ENCODE measurements at regions not wholly inside any gene's neighbourhood (a gene's known extent, or its start where the extent isn't known, plus 50 kb on each side); places are given as distances from the start of the nearest gene placed in this dataset.

DNA sequence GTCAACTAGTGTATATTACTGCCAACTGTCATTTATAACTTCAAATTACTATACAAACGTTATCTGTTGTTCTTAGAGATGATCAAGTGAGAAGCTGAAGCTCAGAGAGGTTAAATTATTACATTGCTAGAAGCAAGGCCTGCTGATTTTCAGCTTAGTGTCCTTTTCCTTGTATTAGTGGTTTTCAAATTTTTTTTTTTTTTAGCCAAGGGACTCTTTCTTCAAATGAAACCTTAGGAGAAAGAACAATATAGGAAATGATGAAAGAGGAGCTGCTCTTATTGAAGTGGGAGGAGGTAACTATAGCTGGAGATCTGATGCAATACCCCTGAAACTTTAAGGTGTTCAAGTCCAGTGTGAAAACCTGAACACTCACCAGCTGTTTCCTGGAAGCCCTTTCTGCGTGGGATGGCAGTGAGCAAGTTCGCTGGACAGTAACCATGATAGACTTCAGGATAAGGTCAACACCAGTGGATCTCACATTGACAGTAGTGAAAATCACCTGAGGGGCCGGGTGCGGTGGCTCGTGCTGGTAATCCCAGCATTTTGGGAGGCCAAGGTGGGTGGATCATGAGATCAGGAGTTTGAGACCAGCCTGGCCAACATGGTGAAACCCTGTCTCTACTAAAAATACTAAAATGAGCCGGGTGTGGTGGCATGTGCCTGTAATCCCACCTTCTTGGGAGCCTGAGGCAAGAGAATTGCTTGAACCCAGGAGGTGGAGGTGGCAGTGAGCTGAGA lies 376.2 kb downstream of the EDEM1 start:
- peaks cover 0 to 7% (median 0%) of the 10 kb centered on the region in 8 donors for H3K9me3 ChIP-seq
- no peak for DNase-seq
- no peak overlapping the region for H3K27ac ChIP-seq
- TF ChIP-seq POLR2A (IDR thresholded peaks at IDR 0.05) = no peak
- no peak overlapping the region for H3K4me3 ChIP-seq
- H3K27me3 ChIP-seq (replicated peaks in 1 of 7) = no peaks in the 10 kb centered on the region
- intact Hi-C loops (cut with DNase I; ENCODE audit: low total_unique reads) = no loop called here
- no peaks in the 10 kb centered on the region for H3K36me3 ChIP-seq
- 77 to 87% (median 79%) methylated on average over 7 of the region's 7 CpGs for WGBS, 5 donors
- no peaks in the 10 kb centered on the region for H3K4me1 ChIP-seq

DNA sequence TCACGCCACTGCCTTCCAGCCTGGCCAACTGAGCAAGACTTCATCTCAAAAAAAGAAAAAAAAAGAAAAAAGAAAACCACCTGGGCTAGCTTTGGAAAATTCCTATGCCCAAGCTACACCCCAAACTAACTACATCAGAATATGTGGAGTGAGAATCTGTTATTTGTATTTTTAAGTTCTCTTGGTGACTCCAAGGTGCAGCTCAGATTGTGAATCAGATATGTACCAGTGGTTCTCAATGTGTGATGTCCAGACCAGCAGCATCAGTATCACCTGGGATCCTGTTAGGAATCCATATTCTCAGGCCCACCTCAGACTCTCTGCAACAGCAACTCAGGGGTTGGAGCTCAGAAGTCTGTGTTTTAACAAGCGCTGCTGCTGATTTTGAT lies 376.8 kb downstream of the EDEM1 start:
- no peaks in the 10 kb centered on the region for H3K4me1 ChIP-seq
- no peaks in the 10 kb centered on the region for H3K27me3 ChIP-seq (replicated peaks in 1 of 7)
- DNase-seq = no peak
- TF ChIP-seq POLR2A (IDR thresholded peaks at IDR 0.05) (no peak), POLR2AphosphoS5 (IDR thresholded peaks at IDR 0.05) (no peak)
- TF ChIP-seq, protein P1, sequence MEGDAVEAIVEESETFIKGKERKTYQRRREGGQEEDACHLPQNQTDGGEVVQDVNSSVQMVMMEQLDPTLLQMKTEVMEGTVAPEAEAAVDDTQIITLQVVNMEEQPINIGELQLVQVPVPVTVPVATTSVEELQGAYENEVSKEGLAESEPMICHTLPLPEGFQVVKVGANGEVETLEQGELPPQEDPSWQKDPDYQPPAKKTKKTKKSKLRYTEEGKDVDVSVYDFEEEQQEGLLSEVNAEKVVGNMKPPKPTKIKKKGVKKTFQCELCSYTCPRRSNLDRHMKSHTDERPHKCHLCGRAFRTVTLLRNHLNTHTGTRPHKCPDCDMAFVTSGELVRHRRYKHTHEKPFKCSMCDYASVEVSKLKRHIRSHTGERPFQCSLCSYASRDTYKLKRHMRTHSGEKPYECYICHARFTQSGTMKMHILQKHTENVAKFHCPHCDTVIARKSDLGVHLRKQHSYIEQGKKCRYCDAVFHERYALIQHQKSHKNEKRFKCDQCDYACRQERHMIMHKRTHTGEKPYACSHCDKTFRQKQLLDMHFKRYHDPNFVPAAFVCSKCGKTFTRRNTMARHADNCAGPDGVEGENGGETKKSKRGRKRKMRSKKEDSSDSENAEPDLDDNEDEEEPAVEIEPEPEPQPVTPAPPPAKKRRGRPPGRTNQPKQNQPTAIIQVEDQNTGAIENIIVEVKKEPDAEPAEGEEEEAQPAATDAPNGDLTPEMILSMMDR (IDR thresholded peaks at IDR 0.05 in 8 of 11, conservative IDR thresholded peaks at IDR 0.05 in 3 of 11) = no peak
- no peak overlapping the region for H3K4me3 ChIP-seq
- WGBS, 5 donors = 77 to 91% (median 79%) methylated on average over 2 of the region's 2 CpGs
- H3K27ac ChIP-seq = no peak overlapping the region
- no peaks in the 10 kb centered on the region for H3K36me3 ChIP-seq
- intact Hi-C loops (cut with DNase I; ENCODE audit: low total_unique reads) = no loop called here
- peaks cover 0 to 7% (median 0%) of the 10 kb centered on the region in 8 donors for H3K9me3 ChIP-seq

DNA sequence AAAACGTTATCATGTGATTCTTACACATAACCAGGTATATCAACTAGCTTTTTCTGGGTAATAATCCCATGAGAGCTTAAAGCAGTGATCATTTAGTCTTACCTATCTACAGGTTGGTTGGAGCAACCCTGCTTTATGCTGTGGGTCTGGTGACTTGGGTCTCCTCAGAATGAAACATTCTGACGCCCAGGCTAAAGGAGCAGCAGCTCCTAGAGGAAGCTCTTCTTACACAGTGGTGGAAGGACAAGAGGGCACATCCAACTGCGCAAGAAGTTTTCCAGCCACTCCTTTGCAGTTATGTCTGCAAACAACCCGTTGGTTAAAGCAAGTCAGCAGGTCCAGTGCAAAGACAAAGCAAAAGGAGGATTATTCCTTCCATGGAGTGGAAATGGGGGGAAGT lies 377.5 kb downstream of the EDEM1 start:
- WGBS, 5 donors = 45 to 68% (median 51%) methylated on average over 4 of the region's 4 CpGs
- H3K36me3 ChIP-seq = no peaks in the 10 kb centered on the region
- H3K9me3 ChIP-seq = peaks cover 0 to 7% (median 0%) of the 10 kb centered on the region in 8 donors
- H3K27ac ChIP-seq = no peak overlapping the region
- H3K27me3 ChIP-seq (replicated peaks in 1 of 7) = no peaks in the 10 kb centered on the region
- no peak for DNase-seq
- intact Hi-C loops (cut with DNase I; ENCODE audit: low total_unique reads) = no loop called here
- no peaks in the 10 kb centered on the region for H3K4me1 ChIP-seq
- no peak for TF ChIP-seq POLR2A (IDR thresholded peaks at IDR 0.05)
- TF ChIP-seq, protein P1 (IDR thresholded peaks at IDR 0.05 in 8 of 11, conservative IDR thresholded peaks at IDR 0.05 in 3 of 11) = no peak
- no peak for TF ChIP-seq POLR2AphosphoS5 (IDR thresholded peaks at IDR 0.05)
- H3K4me3 ChIP-seq = no peak overlapping the region

DNA sequence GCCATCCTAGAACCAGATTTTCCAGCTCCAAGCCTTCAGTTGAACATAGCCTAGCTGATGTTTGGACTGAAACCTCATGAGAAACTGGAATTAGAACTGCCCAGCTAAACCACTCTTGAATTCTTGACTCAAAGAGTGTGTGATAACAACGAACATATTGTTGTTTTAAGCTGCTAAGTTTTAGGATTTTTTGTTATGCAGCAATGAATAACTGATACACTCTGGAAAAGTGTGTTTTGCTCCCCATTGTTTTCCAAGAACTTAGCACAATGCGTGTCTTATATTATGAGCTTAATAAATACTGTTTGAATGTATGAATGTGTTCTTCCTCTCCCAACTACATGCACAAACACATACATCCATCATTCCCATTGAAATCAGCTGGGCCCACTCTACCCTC lies 379.6 kb downstream of the EDEM1 start:
- intact Hi-C loops (cut with DNase I; ENCODE audit: low total_unique reads) = no loop called here
- WGBS, 5 donors = 74 to 89% (median 82%) methylated on average over 2 of the region's 2 CpGs
- H3K27ac ChIP-seq = no peak overlapping the region
- TF ChIP-seq POLR2A (IDR thresholded peaks at IDR 0.05) = no peak
- no peak for TF ChIP-seq POLR2AphosphoS5 (IDR thresholded peaks at IDR 0.05)
- TF ChIP-seq, protein P1 (IDR thresholded peaks at IDR 0.05 in 8 of 11, conservative IDR thresholded peaks at IDR 0.05 in 3 of 11) = no peak
- H3K9me3 ChIP-seq = peaks cover 0 to 7% (median 0%) of the 10 kb centered on the region in 8 donors
- H3K27me3 ChIP-seq (replicated peaks in 1 of 7) = no peaks in the 10 kb centered on the region
- no peak overlapping the region for H3K4me3 ChIP-seq
- no peaks in the 10 kb centered on the region for H3K4me1 ChIP-seq
- no peaks in the 10 kb centered on the region for H3K36me3 ChIP-seq
- DNase-seq = no peak

All from spleen (tissue), 11 donors.